GM12878 (cell line): ENCODE measurements at regions not wholly inside any gene's neighbourhood (a gene's known extent, or its start where the extent isn't known, plus 50 kb on each side); places are given as distances from the start of the nearest gene placed in this dataset.

Experiments
- ATAC-seq: fragments of 200-7000 bp; cut with Tn5 transposase; 3 replicates; pipeline ENCODE4 v1.9.1; 2020; ENCODE audit warnings: mild to moderate bottlenecking, moderate library complexity
- BruUV-seq: library from RNA; stranded (reverse); fragments of 400-500 nt; replicated peaks from 2 replicates; lab custom pipeline; 2021; lab: Mats Ljungman, UMichigan
- CTCF ChIA-PET: fragments of 300-600 bp; sonication (Branson Sonifier 250); formaldehyde crosslinking; extraction: SDS; loops from one replicate; lab custom pipeline; 2021; ENCODE audit warnings: inconsistent platforms; lab: Yijun Ruan, JAX
- POLR2A ChIA-PET: fragments of 350-600 bp; formaldehyde crosslinking; extraction: SDS; loops from one replicate; lab custom pipeline; 2021; ENCODE audit warnings: inconsistent platforms; lab: Charles Lee
- RAD21 ChIA-PET: fragments of 300-600 bp; sonication (Branson Sonifier 250); formaldehyde crosslinking; loops from one replicate; lab custom pipeline; 2023; ENCODE audit warnings: antibody characterized with exemption; ENCODE audit not compliant: unreplicated experiment; lab: Charles Lee
- SMC1A ChIA-PET: fragments of 300-600 bp; sonication (Branson Sonifier 250); formaldehyde crosslinking; loops from one replicate; lab custom pipeline; 2023; ENCODE audit not compliant: unreplicated experiment, uncharacterized antibody; lab: Charles Lee
- DNase-seq: peaks from one replicate; pipeline ENCODE4 v3.0.0-alpha.2; 2011; ENCODE audit warnings: low read depth, low spot score
- FAIRE-seq: peaks from 3 replicates; lab custom pipeline; 2011; peaks lifted over from hg19 to GRCh38; lab: Jason Lieb, UNC
- H2AFZ ChIP-seq: 2 replicates; pipeline ENCODE4 v1.6.0; 2011; ENCODE audit warnings: low read depth, low read length, control low read depth; ENCODE audit not compliant: control insufficient read depth
- H3K27ac ChIP-seq: 2 replicates; pipeline ENCODE4 v1.5.1; 2011; ENCODE audit warnings: control low read depth; ENCODE audit not compliant: control insufficient read depth, insufficient read depth
- H3K27me3 ChIP-seq, 2 experiments: replicated peaks in 1 of 2; 2 replicates each; pipeline versions ENCODE4 v1.6.0 to v1.6.1; 2011; ENCODE audit warnings: low read length in 1 of 2; ENCODE audit not compliant: control insufficient read depth in 2 of 2, insufficient read depth in 2 of 2
- H3K36me3 ChIP-seq, 2 experiments: 2 replicates each; pipeline ENCODE4 v1.5.1; 2011; ENCODE audit warnings: low read length in 1 of 2; ENCODE audit not compliant: control insufficient read depth in 2 of 2, insufficient read depth in 2 of 2
- H3K4me1 ChIP-seq: 2 replicates; pipeline ENCODE4 v1.6.1; 2011; ENCODE audit warnings: mild to moderate bottlenecking, low read length, moderate library complexity, mixed read lengths; ENCODE audit not compliant: control insufficient read depth, insufficient read depth
- H3K4me2 ChIP-seq: 2 replicates; pipeline ENCODE4 v1.6.0; 2011; ENCODE audit warnings: control low read depth; ENCODE audit not compliant: control insufficient read depth, insufficient read depth
- H3K4me3 ChIP-seq: fragments of 200-600 bp; sonication (generic); 2 replicates; pipeline ENCODE4 v1.5.1; 2016
- H3K79me2 ChIP-seq: 2 replicates; pipeline ENCODE4 v1.6.0; 2011; ENCODE audit warnings: low read length; ENCODE audit not compliant: control insufficient read depth, insufficient read depth
- H3K9ac ChIP-seq: 2 replicates; pipeline ENCODE4 v1.8.0; 2011; ENCODE audit warnings: low read length, control low read depth, mixed read lengths; ENCODE audit not compliant: control insufficient read depth, insufficient read depth
- H3K9me3 ChIP-seq: replicated peaks from 3 replicates; pipeline ENCODE4 v1.5.1; 2011; ENCODE audit warnings: mild to moderate bottlenecking, low read length; ENCODE audit not compliant: control insufficient read depth, insufficient read depth
- H4K20me1 ChIP-seq: 2 replicates; pipeline ENCODE4 v1.6.0; 2011; ENCODE audit not compliant: control insufficient read depth, insufficient read depth
- BCL11A ChIP-seq: IDR thresholded peaks from 2 replicates; pipeline ENCODE4 v1.6.1; 2011; ENCODE audit warnings: low read depth, low read length
- BHLHE40 ChIP-seq, 2 experiments: fragments of 450-650 bp in 1 of 2; IDR thresholded peaks; 2 replicates each; pipeline ENCODE4 v1.6.1; 2011 to 2017; ENCODE audit warnings: low read depth in 2 of 2, borderline replicate concordance in 1 of 2, improper control_type of control experiment in 1 of 2, low read length in 1 of 2, mild to moderate bottlenecking in 1 of 2
- EZH2 ChIP-seq: IDR thresholded peaks from 2 replicates; pipeline ENCODE4 v1.6.1; 2012; ENCODE audit warnings: low read depth, mild to moderate bottlenecking, control low read depth, inconsistent platforms, low read length, borderline replicate concordance; ENCODE audit not compliant: control insufficient read depth
- REST ChIP-seq: IDR thresholded peaks from 2 replicates; pipeline ENCODE4 v1.6.1; 2012; ENCODE audit warnings: mild to moderate bottlenecking, low read depth, low read length
- SP1 ChIP-seq: IDR thresholded peaks from one replicate; pipeline ENCODE4 v1.6.1; 2011; ENCODE audit warnings: low read depth, low read length
- ZBTB4 ChIP-seq: fragments of 450-650 bp; formaldehyde crosslinking; IDR thresholded peaks from 2 replicates; pipeline ENCODE4 v1.4.0; 2022; ENCODE audit warnings: mild to moderate bottlenecking, moderate library complexity
- WGBS: methylation state at CpG from one replicate; pipeline ENCODE4 v1.1.6; 2016; ENCODE audit warnings: low lambda C conversion rate; ENCODE audit not compliant: insufficient replicate concordance, insufficient coverage; ENCODE audit errors: missing lambda C conversion rate; 5-methylcytosine and 5-hydroxymethylcytosine counted together
- in situ Hi-C: fragments of 300-500 bp; cut with MboI; formaldehyde crosslinking; loops from 9 replicates; pipeline ENCODE4 v1.14.3; 2018; ENCODE audit warnings: mixed read lengths
- intact Hi-C: fragments of 100-400 bp; cut with micrococcal nuclease; formaldehyde crosslinking; loops from one replicate; pipeline ENCODE4 v1.14.2; 2022; ENCODE audit not compliant: unreplicated experiment
- TF ChIP-seq, protein P1 (sequence below): fragments of 450-650 bp; formaldehyde crosslinking; IDR thresholded peaks from 2 replicates; pipeline ENCODE4 v1.5.0; 2022; ENCODE audit warnings: mild to moderate bottlenecking, missing genetic modification characterization
- TF ChIP-seq, protein P2 (sequence below): IDR thresholded peaks from 2 replicates; pipeline ENCODE4 v1.6.1; 2012; ENCODE audit warnings: improper control_type of control experiment, low read depth, low read length; ENCODE audit not compliant: insufficient replicate concordance

- Histone ChIP-seq H3K27me3 (no peaks in the 10 kb centered on the region), H3K27ac (no peak overlapping the region), H3K79me2 (no peaks in the 10 kb centered on the region), H3K9me3 (no peaks in the 10 kb centered on the region; the same call in 2 of the 3 replicates), H3K4me1 (no peaks in the 10 kb centered on the region), H4K20me1 (no peaks in the 10 kb centered on the region), H2AFZ (no peak overlapping the region), H3K9ac (no peak overlapping the region), H3K4me2 (no peak overlapping the region), H3K36me3 (no peaks in the 10 kb centered on the region), H3K4me3 (no peak overlapping the region)
- in situ Hi-C loops: no loop called here
- WGBS: 11% methylated on average over 1 of the region's 1 CpG
- CTCF ChIA-PET: no interaction called here
- BruUV-seq: no TSS peak
- RAD21 ChIA-PET: no interaction called here
- SMC1A ChIA-PET: no interaction called here
- intact Hi-C loops: no loop called here
- DNase-seq (no peak), ATAC-seq (no peak), FAIRE-seq (no peak)
- POLR2A ChIA-PET: no interaction called here
- TF ChIP-seq, protein P1, sequence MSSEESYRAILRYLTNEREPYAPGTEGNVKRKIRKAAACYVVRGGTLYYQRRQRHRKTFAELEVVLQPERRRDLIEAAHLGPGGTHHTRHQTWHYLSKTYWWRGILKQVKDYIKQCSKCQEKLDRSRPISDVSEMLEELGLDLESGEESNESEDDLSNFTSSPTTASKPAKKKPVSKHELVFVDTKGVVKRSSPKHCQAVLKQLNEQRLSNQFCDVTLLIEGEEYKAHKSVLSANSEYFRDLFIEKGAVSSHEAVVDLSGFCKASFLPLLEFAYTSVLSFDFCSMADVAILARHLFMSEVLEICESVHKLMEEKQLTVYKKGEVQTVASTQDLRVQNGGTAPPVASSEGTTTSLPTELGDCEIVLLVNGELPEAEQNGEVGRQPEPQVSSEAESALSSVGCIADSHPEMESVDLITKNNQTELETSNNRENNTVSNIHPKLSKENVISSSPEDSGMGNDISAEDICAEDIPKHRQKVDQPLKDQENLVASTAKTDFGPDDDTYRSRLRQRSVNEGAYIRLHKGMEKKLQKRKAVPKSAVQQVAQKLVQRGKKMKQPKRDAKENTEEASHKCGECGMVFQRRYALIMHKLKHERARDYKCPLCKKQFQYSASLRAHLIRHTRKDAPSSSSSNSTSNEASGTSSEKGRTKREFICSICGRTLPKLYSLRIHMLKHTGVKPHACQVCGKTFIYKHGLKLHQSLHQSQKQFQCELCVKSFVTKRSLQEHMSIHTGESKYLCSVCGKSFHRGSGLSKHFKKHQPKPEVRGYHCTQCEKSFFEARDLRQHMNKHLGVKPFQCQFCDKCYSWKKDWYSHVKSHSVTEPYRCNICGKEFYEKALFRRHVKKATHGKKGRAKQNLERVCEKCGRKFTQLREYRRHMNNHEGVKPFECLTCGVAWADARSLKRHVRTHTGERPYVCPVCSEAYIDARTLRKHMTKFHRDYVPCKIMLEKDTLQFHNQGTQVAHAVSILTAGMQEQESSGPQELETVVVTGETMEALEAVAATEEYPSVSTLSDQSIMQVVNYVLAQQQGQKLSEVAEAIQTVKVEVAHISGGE (CRISPR knock-in tag): no peak
- TF ChIP-seq ZBTB4: no peak
- TF ChIP-seq REST: no peak
- TF ChIP-seq BCL11A: no peak
- TF ChIP-seq BHLHE40 (IDR thresholded peaks at IDR 0.05; ENCODE audit: borderline replicate concordance in 1 of 2, low read depth in 2 of 2, low read length in 1 of 2): no peak
- TF ChIP-seq SP1: no peak
- TF ChIP-seq, protein P2, sequence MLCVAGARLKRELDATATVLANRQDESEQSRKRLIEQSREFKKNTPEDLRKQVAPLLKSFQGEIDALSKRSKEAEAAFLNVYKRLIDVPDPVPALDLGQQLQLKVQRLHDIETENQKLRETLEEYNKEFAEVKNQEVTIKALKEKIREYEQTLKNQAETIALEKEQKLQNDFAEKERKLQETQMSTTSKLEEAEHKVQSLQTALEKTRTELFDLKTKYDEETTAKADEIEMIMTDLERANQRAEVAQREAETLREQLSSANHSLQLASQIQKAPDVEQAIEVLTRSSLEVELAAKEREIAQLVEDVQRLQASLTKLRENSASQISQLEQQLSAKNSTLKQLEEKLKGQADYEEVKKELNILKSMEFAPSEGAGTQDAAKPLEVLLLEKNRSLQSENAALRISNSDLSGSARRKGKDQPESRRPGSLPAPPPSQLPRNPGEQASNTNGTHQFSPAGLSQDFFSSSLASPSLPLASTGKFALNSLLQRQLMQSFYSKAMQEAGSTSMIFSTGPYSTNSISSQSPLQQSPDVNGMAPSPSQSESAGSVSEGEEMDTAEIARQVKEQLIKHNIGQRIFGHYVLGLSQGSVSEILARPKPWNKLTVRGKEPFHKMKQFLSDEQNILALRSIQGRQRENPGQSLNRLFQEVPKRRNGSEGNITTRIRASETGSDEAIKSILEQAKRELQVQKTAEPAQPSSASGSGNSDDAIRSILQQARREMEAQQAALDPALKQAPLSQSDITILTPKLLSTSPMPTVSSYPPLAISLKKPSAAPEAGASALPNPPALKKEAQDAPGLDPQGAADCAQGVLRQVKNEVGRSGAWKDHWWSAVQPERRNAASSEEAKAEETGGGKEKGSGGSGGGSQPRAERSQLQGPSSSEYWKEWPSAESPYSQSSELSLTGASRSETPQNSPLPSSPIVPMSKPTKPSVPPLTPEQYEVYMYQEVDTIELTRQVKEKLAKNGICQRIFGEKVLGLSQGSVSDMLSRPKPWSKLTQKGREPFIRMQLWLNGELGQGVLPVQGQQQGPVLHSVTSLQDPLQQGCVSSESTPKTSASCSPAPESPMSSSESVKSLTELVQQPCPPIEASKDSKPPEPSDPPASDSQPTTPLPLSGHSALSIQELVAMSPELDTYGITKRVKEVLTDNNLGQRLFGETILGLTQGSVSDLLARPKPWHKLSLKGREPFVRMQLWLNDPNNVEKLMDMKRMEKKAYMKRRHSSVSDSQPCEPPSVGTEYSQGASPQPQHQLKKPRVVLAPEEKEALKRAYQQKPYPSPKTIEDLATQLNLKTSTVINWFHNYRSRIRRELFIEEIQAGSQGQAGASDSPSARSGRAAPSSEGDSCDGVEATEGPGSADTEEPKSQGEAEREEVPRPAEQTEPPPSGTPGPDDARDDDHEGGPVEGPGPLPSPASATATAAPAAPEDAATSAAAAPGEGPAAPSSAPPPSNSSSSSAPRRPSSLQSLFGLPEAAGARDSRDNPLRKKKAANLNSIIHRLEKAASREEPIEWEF: no peak
- TF ChIP-seq EZH2: no peak
Observed at GRCh38 chr15:81442454-81442853, 68.4 kb upstream of the TMC3 start.
